H9 (cell line): ENCODE measurements at regions not wholly inside any gene's neighbourhood (a gene's known extent, or its start where the extent isn't known, plus 50 kb on each side); places are given as distances from the start of the nearest gene placed in this dataset.

ENCODE experiments used
- DNase-seq: peaks from one replicate; pipeline ENCODE4 v3.0.0-alpha.2; 2017
- H2AFZ ChIP-seq: one replicate; pipeline ENCODE4 v1.6.1; 2013; ENCODE audit warnings: mild to moderate bottlenecking, low read length, control low read depth, moderate library complexity
- H2AK5ac ChIP-seq: 2 replicates; pipeline ENCODE4 v1.6.1; 2013; ENCODE audit warnings: low read length, control low read depth, mixed read lengths; ENCODE audit not compliant: insufficient read length
- H2BK120ac ChIP-seq: one replicate; pipeline ENCODE4 v1.6.1; 2013; ENCODE audit warnings: low read depth, mild to moderate bottlenecking, low read length, control low read depth, inconsistent platforms; ENCODE audit not compliant: poor library complexity, severe bottlenecking
- H2BK12ac ChIP-seq: 2 replicates; pipeline ENCODE4 v1.6.1; 2013; ENCODE audit warnings: low read length, control low read depth, mixed read lengths, low read depth; ENCODE audit not compliant: insufficient read length
- H2BK15ac ChIP-seq: 2 replicates; pipeline ENCODE4 v1.6.1; 2013; ENCODE audit warnings: low read depth, low read length, control low read depth
- H2BK20ac ChIP-seq: one replicate; pipeline ENCODE4 v1.6.1; 2013; ENCODE audit warnings: low read depth, mild to moderate bottlenecking, low read length, control low read depth, inconsistent platforms; ENCODE audit not compliant: poor library complexity, severe bottlenecking
- H2BK5ac ChIP-seq: 2 replicates; pipeline ENCODE4 v1.6.1; 2013; ENCODE audit warnings: low read length, control low read depth, mixed read lengths; ENCODE audit not compliant: insufficient read length
- H3K14ac ChIP-seq: 2 replicates; pipeline ENCODE4 v1.6.1; 2013; ENCODE audit warnings: low read length, control low read depth; ENCODE audit not compliant: insufficient read depth
- H3K18ac ChIP-seq: 2 replicates; pipeline ENCODE4 v1.6.1; 2013; ENCODE audit warnings: low read depth, mild to moderate bottlenecking, mixed read lengths, low read length, control low read depth; ENCODE audit not compliant: insufficient read length
- H3K23ac ChIP-seq: 2 replicates; pipeline ENCODE4 v1.6.1; 2013; ENCODE audit warnings: low read length, control low read depth, mixed read lengths, low read depth; ENCODE audit not compliant: insufficient read length
- H3K23me2 ChIP-seq: 2 replicates; pipeline ENCODE4 v1.6.1; 2013; ENCODE audit warnings: low read depth, mild to moderate bottlenecking, mixed read lengths, low read length, control low read depth; ENCODE audit not compliant: insufficient read length, poor library complexity, severe bottlenecking
- H3K27ac ChIP-seq: 2 replicates; pipeline ENCODE4 v1.5.1; 2013; ENCODE audit warnings: low read length, control low read depth, mixed read lengths, low read depth; ENCODE audit not compliant: insufficient read length
- H3K27me3 ChIP-seq: 2 replicates; pipeline ENCODE4 v1.6.1; 2013; ENCODE audit warnings: low read length, control low read depth, inconsistent platforms; ENCODE audit not compliant: insufficient read depth
- H3K4ac ChIP-seq: 2 replicates; pipeline ENCODE4 v1.6.1; 2013; ENCODE audit warnings: low read depth, mild to moderate bottlenecking, control low read depth, inconsistent platforms, low read length, moderate library complexity
- H3K4me1 ChIP-seq: 2 replicates; pipeline ENCODE4 v1.6.1; 2013; ENCODE audit warnings: low read length, control low read depth, inconsistent platforms; ENCODE audit not compliant: insufficient read depth
- H3K4me2 ChIP-seq: 2 replicates; pipeline ENCODE4 v1.6.1; 2013; ENCODE audit warnings: low read length, control low read depth, mixed read lengths; ENCODE audit not compliant: insufficient read length, insufficient read depth
- H3K56ac ChIP-seq: 2 replicates; pipeline ENCODE4 v1.6.1; 2013; ENCODE audit warnings: low read depth, mild to moderate bottlenecking, mixed read lengths, low read length, control low read depth; ENCODE audit not compliant: insufficient read length
- H3K79me1 ChIP-seq: 2 replicates; pipeline ENCODE4 v1.6.1; 2013; ENCODE audit warnings: low read depth, mild to moderate bottlenecking, moderate library complexity, low read length, control low read depth, inconsistent platforms; ENCODE audit not compliant: insufficient read depth, poor library complexity, severe bottlenecking
- H3K79me2 ChIP-seq: 2 replicates; pipeline ENCODE4 v1.6.1; 2013; ENCODE audit warnings: low read length, control low read depth, inconsistent platforms; ENCODE audit not compliant: insufficient read depth
- H3K9ac ChIP-seq: 2 replicates; pipeline ENCODE4 v1.6.1; 2013; ENCODE audit warnings: low read length, control low read depth, mixed read lengths; ENCODE audit not compliant: insufficient read length; ENCODE audit errors: extremely low read depth
- H3K9me3 ChIP-seq: one replicate; pipeline ENCODE4 v1.6.1; 2013; ENCODE audit warnings: low read depth, low read length, inconsistent platforms; ENCODE audit not compliant: control insufficient read depth
- H3T11ph ChIP-seq: one replicate; pipeline ENCODE4 v1.6.1; 2013; ENCODE audit warnings: mild to moderate bottlenecking, low read length, control low read depth, inconsistent platforms
- H4K20me1 ChIP-seq: one replicate; pipeline ENCODE4 v1.6.1; 2013; ENCODE audit not compliant: control insufficient read depth, insufficient read length, insufficient read depth
- H4K5ac ChIP-seq: 2 replicates; pipeline ENCODE4 v1.6.1; 2013; ENCODE audit warnings: low read depth, mild to moderate bottlenecking, mixed read lengths, low read length, control low read depth; ENCODE audit not compliant: insufficient read length
- H4K8ac ChIP-seq: replicated peaks from 2 replicates; pipeline ENCODE4 v1.6.1; 2013; ENCODE audit warnings: low read length, control low read depth, mixed read lengths, low read depth; ENCODE audit not compliant: insufficient read length
- H4K91ac ChIP-seq: 2 replicates; pipeline ENCODE4 v1.6.1; 2013; ENCODE audit warnings: low read depth, mild to moderate bottlenecking, moderate library complexity, mixed read lengths, low read length, control low read depth; ENCODE audit not compliant: insufficient read length
- H3K27ac Mint-ChIP-seq, 3 experiments: 2 replicates in 2 of 3; 3 replicates in 1 of 3; pipeline ENCODE4 v1.8.0; 2020 to 2021; ENCODE audit warnings: mixed read lengths in 3 of 3, mild to moderate bottlenecking in 1 of 3, moderate library complexity in 1 of 3
- H3K27me3 Mint-ChIP-seq: 2 replicates; pipeline ENCODE4 v1.8.0; 2021; ENCODE audit warnings: low read depth, mild to moderate bottlenecking, moderate library complexity, mixed read lengths
- H3K36me3 Mint-ChIP-seq, 3 experiments: 2 replicates in 2 of 3; 3 replicates in 1 of 3; pipeline ENCODE4 v1.8.0; 2020 to 2021; ENCODE audit warnings: low read depth in 3 of 3, mixed read lengths in 3 of 3; ENCODE audit not compliant: insufficient read depth in 1 of 3
- H3K4me1 Mint-ChIP-seq, 2 experiments: 2 replicates each; pipeline ENCODE4 v1.8.0; 2020; ENCODE audit warnings: mixed read lengths in 2 of 2
- H3K4me3 Mint-ChIP-seq, 2 experiments: 2 replicates in 1 of 2; 3 replicates in 1 of 2; pipeline ENCODE4 v1.8.0; 2020 to 2021; ENCODE audit warnings: mild to moderate bottlenecking in 2 of 2, mixed read lengths in 2 of 2, moderate library complexity in 1 of 2
- H3K9me3 Mint-ChIP-seq, 2 experiments: 2 replicates in 1 of 2; 3 replicates in 1 of 2; pipeline ENCODE4 v1.8.0; 2020; ENCODE audit warnings: mild to moderate bottlenecking in 2 of 2, mixed read lengths in 2 of 2, moderate library complexity in 1 of 2
- WGBS: extraction: QIAGEN DNeasy Blood & Tissue Kit; methylation state at CpG from one replicate; pipeline ENCODE4 v1.1.7; 2013; ENCODE audit warnings: missing lambda C conversion rate, low lambda C conversion rate, mixed read lengths; ENCODE audit not compliant: insufficient read length; ENCODE audit errors: extremely low coverage; 5-methylcytosine and 5-hydroxymethylcytosine counted together
- TF ChIP-seq, protein P1 (sequence below): fragments of 200-600 bp; sonication (generic); conservative IDR thresholded peaks from 3 replicates; pipeline ENCODE4 v1.8.0; 2021; ENCODE audit warnings: antibody characterized with exemption, mild to moderate bottlenecking

DNA sequence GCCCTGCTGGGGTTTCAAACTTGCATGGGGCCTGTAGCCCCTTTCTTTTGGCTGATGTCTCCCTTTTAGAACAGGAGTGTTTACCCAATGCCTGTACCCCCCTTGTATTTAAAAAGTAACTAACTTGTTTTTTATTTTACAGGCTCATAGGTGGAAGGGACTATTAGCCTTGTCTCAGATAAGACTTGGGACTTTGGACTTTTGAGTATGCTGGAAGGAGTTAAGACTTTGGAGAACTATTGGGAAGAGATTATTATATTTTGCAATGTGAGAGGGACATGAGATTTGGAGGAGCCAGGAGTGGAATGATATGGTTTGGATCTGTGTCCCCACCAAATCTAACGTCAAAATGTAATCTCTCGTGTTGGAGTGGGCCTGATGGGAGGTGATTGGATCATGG is 314.9 kb upstream of the SP8 start:
- no peak overlapping the region for H3K9ac ChIP-seq
- H3T11ph ChIP-seq: no peak overlapping the region
- no peaks in the 10 kb centered on the region for H3K79me2 ChIP-seq
- TF ChIP-seq, protein P1, sequence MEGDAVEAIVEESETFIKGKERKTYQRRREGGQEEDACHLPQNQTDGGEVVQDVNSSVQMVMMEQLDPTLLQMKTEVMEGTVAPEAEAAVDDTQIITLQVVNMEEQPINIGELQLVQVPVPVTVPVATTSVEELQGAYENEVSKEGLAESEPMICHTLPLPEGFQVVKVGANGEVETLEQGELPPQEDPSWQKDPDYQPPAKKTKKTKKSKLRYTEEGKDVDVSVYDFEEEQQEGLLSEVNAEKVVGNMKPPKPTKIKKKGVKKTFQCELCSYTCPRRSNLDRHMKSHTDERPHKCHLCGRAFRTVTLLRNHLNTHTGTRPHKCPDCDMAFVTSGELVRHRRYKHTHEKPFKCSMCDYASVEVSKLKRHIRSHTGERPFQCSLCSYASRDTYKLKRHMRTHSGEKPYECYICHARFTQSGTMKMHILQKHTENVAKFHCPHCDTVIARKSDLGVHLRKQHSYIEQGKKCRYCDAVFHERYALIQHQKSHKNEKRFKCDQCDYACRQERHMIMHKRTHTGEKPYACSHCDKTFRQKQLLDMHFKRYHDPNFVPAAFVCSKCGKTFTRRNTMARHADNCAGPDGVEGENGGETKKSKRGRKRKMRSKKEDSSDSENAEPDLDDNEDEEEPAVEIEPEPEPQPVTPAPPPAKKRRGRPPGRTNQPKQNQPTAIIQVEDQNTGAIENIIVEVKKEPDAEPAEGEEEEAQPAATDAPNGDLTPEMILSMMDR: no peak
- H4K8ac ChIP-seq: no peak overlapping the region
- Mint-ChIP-seq H3K4me3 (no peak overlapping the region), H3K4me1 (no peaks in the 10 kb centered on the region; a peak in 1 of 4 replicates), H3K9me3 (no peaks in the 10 kb centered on the region), H3K27ac (no peak overlapping the region), H3K27me3 (no peaks in the 10 kb centered on the region), H3K36me3 (no peaks in the 10 kb centered on the region; a peak in 1 of 7 replicates)
- H3K56ac ChIP-seq: no peak overlapping the region
- no peak overlapping the region for H2BK120ac ChIP-seq
- H4K91ac ChIP-seq: no peak overlapping the region
- H3K4me2 ChIP-seq: no peak overlapping the region
- H3K23me2 ChIP-seq: no peaks in the 10 kb centered on the region
- H4K5ac ChIP-seq: no peak overlapping the region
- H2AFZ ChIP-seq: no peak overlapping the region
- no peaks in the 10 kb centered on the region for H3K4me1 ChIP-seq
- no CpG with 5 or more reads among the region's 2 CpGs for WGBS
- H4K20me1 ChIP-seq: no peaks in the 10 kb centered on the region
- no peak overlapping the region for H2BK20ac ChIP-seq
- H3K18ac ChIP-seq: no peak overlapping the region
- H3K4ac ChIP-seq: no peak overlapping the region
- no peak overlapping the region for H2BK15ac ChIP-seq
- no peaks in the 10 kb centered on the region for H3K79me1 ChIP-seq
- H3K27ac ChIP-seq: no peak overlapping the region
- no peaks in the 10 kb centered on the region for H3K27me3 ChIP-seq
- H3K14ac ChIP-seq: no peak overlapping the region
- no peak overlapping the region for H2AK5ac ChIP-seq
- no peaks in the 10 kb centered on the region for H3K9me3 ChIP-seq
- no peak overlapping the region for H2BK12ac ChIP-seq
- no peak for DNase-seq
- H3K23ac ChIP-seq: no peak overlapping the region
- no peak overlapping the region for H2BK5ac ChIP-seq
